Smooth muscle cell (in vitro differentiated cells): ENCODE measurements at regions not wholly inside any gene's neighbourhood (a gene's known extent, or its start where the extent isn't known, plus 50 kb on each side); places are given as distances from the start of the nearest gene placed in this dataset.

Experiments
- DNase-seq: peaks from one replicate; lab custom pipeline; 2025; ENCODE audit not compliant: unreplicated experiment; lab: John Stamatoyannopoulos, UW
- H2AFZ ChIP-seq: fragments of 200-600 bp; sonication (generic); 2 replicates; pipeline ENCODE4 v1.6.0; 2016; ENCODE audit warnings: antibody characterized with exemption, low read depth, mild to moderate bottlenecking
- H3F3A ChIP-seq: fragments of 200-600 bp; sonication (generic); 2 replicates; pipeline ENCODE4 v1.6.0; 2017; ENCODE audit warnings: antibody characterized with exemption, low read depth
- H3K27ac ChIP-seq: fragments of 200-600 bp; sonication (generic); 2 replicates; pipeline ENCODE4 v1.5.1; 2016; ENCODE audit warnings: low read depth, mild to moderate bottlenecking
- H3K27me3 ChIP-seq: fragments of 200-600 bp; sonication (generic); 2 replicates; pipeline ENCODE4 v1.6.1; 2016; ENCODE audit warnings: low read depth, mild to moderate bottlenecking
- H3K36me3 ChIP-seq: fragments of 200-600 bp; sonication (generic); 2 replicates; pipeline ENCODE4 v1.5.1; 2016; ENCODE audit warnings: low read depth
- H3K4me1 ChIP-seq: fragments of 200-600 bp; sonication (generic); 2 replicates; pipeline ENCODE4 v1.5.1; 2016; ENCODE audit warnings: low read depth
- H3K4me2 ChIP-seq: fragments of 200-600 bp; sonication (generic); 2 replicates; pipeline ENCODE4 v1.6.0; 2016; ENCODE audit warnings: mild to moderate bottlenecking
- H3K4me3 ChIP-seq: fragments of 200-600 bp; sonication (generic); 2 replicates; pipeline ENCODE4 v1.5.1; 2016; ENCODE audit warnings: mild to moderate bottlenecking
- H3K79me2 ChIP-seq: fragments of 200-600 bp; sonication (generic); 2 replicates; pipeline ENCODE4 v1.6.0; 2016; ENCODE audit warnings: low read depth, mild to moderate bottlenecking
- H3K9ac ChIP-seq: fragments of 200-600 bp; sonication (generic); 2 replicates; pipeline ENCODE4 v1.6.0; 2016; ENCODE audit warnings: low read depth
- H3K9me3 ChIP-seq: fragments of 200-600 bp; sonication (generic); replicated peaks from 2 replicates; pipeline ENCODE4 v1.5.1; 2016; ENCODE audit warnings: low read depth
- H4K20me1 ChIP-seq: fragments of 200-600 bp; sonication (generic); 2 replicates; pipeline ENCODE4 v1.6.0; 2016; ENCODE audit warnings: low read depth
- WGBS: methylation state at CpG from one replicate; pipeline ENCODE4 v1.1.7; 2016; ENCODE audit warnings: low lambda C conversion rate; 5-methylcytosine and 5-hydroxymethylcytosine counted together
- TF ChIP-seq, protein P1 (sequence below): fragments of 200-600 bp; sonication (generic); IDR thresholded peaks from 2 replicates; pipeline ENCODE4 v1.5.1; 2017; ENCODE audit warnings: borderline replicate concordance, mild to moderate bottlenecking, antibody characterized with exemption; ENCODE audit not compliant: insufficient read depth, poor library complexity, severe bottlenecking

DNA sequence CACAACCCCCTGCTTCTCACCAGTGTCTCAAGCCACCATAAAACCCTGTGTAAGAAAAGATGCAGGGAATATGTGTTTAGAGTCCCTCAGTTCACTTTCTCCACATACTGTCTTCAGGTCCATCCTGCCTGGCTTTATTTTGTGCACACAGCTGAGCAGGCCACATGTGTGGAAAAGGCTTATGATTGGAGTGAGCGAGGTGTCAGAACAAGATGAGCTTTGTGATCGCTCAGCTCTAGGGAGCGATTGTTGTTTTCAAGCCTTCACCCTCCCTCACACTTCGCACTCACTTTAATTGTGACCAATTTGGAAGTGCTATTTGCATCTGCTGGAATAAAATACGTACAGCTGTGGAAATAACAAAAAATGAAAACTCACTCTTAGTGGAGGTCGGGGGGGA, 931.1 kb upstream of the TENM4 start:
- DNase-seq = no peak
- Histone ChIP-seq H3K4me1 (no peaks in the 10 kb centered on the region), H3K36me3 (no peaks in the 10 kb centered on the region), H3K9me3 (no peaks in the 10 kb centered on the region), H3K9ac (no peak overlapping the region), H3K4me2 (no peak overlapping the region), H4K20me1 (no peaks in the 10 kb centered on the region), H3K4me3 (no peak overlapping the region), H2AFZ (no peak overlapping the region), H3K27ac (no peak overlapping the region), H3F3A (no peaks in the 10 kb centered on the region), H3K79me2 (no peaks in the 10 kb centered on the region), H3K27me3 (no peaks in the 10 kb centered on the region)
- WGBS = 94% methylated on average over 6 of the region's 6 CpGs
- TF ChIP-seq, protein P1, sequence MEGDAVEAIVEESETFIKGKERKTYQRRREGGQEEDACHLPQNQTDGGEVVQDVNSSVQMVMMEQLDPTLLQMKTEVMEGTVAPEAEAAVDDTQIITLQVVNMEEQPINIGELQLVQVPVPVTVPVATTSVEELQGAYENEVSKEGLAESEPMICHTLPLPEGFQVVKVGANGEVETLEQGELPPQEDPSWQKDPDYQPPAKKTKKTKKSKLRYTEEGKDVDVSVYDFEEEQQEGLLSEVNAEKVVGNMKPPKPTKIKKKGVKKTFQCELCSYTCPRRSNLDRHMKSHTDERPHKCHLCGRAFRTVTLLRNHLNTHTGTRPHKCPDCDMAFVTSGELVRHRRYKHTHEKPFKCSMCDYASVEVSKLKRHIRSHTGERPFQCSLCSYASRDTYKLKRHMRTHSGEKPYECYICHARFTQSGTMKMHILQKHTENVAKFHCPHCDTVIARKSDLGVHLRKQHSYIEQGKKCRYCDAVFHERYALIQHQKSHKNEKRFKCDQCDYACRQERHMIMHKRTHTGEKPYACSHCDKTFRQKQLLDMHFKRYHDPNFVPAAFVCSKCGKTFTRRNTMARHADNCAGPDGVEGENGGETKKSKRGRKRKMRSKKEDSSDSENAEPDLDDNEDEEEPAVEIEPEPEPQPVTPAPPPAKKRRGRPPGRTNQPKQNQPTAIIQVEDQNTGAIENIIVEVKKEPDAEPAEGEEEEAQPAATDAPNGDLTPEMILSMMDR = no peak

DNA sequence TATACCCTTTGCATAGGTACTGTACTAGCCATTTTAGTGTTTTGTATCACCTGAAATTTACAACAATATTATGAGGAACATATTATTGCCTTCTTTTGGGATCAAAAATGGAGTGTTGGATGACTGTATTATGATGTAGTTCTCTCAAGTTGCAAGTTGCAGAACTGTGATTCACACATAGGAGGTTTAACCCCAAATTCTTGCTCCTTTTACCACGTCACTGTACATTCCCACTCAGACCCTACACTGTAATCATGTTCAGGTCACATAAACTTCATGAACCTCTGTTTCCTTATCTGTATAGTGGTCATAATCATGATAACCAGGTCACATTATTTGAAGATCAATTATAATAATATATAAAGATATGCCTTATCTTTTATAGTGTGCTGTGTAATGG, 925.1 kb upstream of the TENM4 start:
- Histone ChIP-seq H3K27ac (no peak overlapping the region), H3K9ac (no peak overlapping the region), H3K9me3 (no peaks in the 10 kb centered on the region), H3F3A (no peaks in the 10 kb centered on the region), H3K4me2 (no peak overlapping the region), H3K79me2 (no peaks in the 10 kb centered on the region), H3K36me3 (no peaks in the 10 kb centered on the region), H3K4me1 (no peaks in the 10 kb centered on the region), H3K27me3 (no peaks in the 10 kb centered on the region), H2AFZ (no peak overlapping the region), H4K20me1 (no peaks in the 10 kb centered on the region), H3K4me3 (no peak overlapping the region)
- DNase-seq = no peak
- WGBS = 90% methylated on average over 1 of the region's 1 CpG
- TF ChIP-seq, protein P1 = no peak

DNA sequence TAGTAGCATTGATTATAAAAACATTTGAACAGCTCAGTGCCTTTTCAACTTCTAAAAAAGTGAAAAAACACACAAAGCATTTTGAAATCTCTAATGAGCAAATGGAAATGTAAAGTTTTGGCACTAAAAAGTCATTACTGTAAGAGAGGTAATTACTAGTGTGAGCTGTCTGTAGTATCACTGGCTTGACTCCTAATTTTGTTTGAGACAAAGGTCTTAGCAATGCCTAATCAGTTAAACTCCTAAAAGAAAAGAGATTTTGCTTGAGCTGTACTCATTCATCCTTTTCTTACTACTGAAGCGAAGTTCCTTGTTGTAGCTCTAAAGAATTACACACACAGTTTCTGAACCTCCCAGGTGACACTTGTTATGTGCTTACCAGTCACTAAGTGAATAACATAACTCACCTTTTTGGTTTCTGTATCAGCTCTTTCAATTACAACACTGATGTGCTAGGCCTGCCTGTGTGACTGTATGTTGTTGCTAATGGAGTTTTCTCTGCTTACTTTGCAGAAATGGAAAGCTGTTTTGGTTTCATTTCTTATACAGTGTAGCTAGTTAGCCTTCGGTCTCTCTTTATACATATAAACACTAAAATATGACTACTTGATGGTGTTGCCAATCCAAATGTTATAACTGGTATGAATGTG, 924.4 kb upstream of the TENM4 start:
- H3K79me2 ChIP-seq = no peaks in the 10 kb centered on the region
- no peak overlapping the region for H3K4me3 ChIP-seq
- no peaks in the 10 kb centered on the region for H3K27me3 ChIP-seq
- H3K4me2 ChIP-seq = no peak overlapping the region
- TF ChIP-seq, protein P1 = no peak
- no peaks in the 10 kb centered on the region for H3F3A ChIP-seq
- 95% methylated on average over 2 of the region's 2 CpGs for WGBS
- no peak overlapping the region for H3K27ac ChIP-seq
- no peaks in the 10 kb centered on the region for H3K4me1 ChIP-seq
- H3K36me3 ChIP-seq = no peaks in the 10 kb centered on the region
- no peaks in the 10 kb centered on the region for H4K20me1 ChIP-seq
- no peak overlapping the region for H3K9ac ChIP-seq
- no peak for DNase-seq
- H3K9me3 ChIP-seq = no peaks in the 10 kb centered on the region
- H2AFZ ChIP-seq = no peak overlapping the region
